Activated T-cell treated with anti-CD3 and anti-CD28 coated beads, Interleukin-2, amount 50 U/mL, for 72 hours (primary cell): ENCODE measurements at regions not wholly inside any gene's neighbourhood (a gene's known extent, or its start where the extent isn't known, plus 50 kb on each side); places are given as distances from the start of the nearest gene placed in this dataset.
"Not testable (repeated sequence)": the region's sequence is repeated elsewhere in the genome, so short reads cannot be mapped to it uniquely, and the experiment has no call there.

Experiments
- ATAC-seq, 2 donors: fragments of 150-1000 bp; cut with Tn5 transposase; replicated peaks in 1 of 2; 2 replicates each; pipeline ENCODE4 v1.10.0; 2021; ENCODE audit warnings: moderate library complexity in 2 of 2, mild to moderate bottlenecking in 1 of 2
- DNase-seq, 2 donors: peaks; one replicate each; pipeline ENCODE4 v3.0.0; 2021 to 2022; ENCODE audit warnings: mixed read lengths in 1 of 2
- H3K27ac Mint-ChIP-seq: one replicate; pipeline ENCODE4 v1.8.0; 2022; ENCODE audit warnings: mild to moderate bottlenecking, moderate library complexity, mixed read lengths
- H3K27me3 Mint-ChIP-seq: one replicate; pipeline ENCODE4 v1.8.0; 2022; ENCODE audit warnings: low read depth, mixed read lengths
- H3K36me3 Mint-ChIP-seq, 2 donors: one replicate each; pipeline ENCODE4 v1.8.0; 2022; ENCODE audit warnings: mixed read lengths in 2 of 2, mild to moderate bottlenecking in 1 of 2; ENCODE audit not compliant: insufficient read depth in 2 of 2
- H3K4me1 Mint-ChIP-seq: one replicate; pipeline ENCODE4 v1.8.0; 2022; ENCODE audit warnings: low read depth, mixed read lengths
- H3K4me3 Mint-ChIP-seq, 2 donors: one replicate each; pipeline ENCODE4 v1.8.0; 2022; ENCODE audit warnings: mild to moderate bottlenecking in 2 of 2, mixed read lengths in 2 of 2, moderate library complexity in 2 of 2
- H3K9me3 Mint-ChIP-seq, 2 donors: one replicate each; pipeline ENCODE4 v1.8.0; 2022; ENCODE audit warnings: mixed read lengths in 2 of 2

DNA sequence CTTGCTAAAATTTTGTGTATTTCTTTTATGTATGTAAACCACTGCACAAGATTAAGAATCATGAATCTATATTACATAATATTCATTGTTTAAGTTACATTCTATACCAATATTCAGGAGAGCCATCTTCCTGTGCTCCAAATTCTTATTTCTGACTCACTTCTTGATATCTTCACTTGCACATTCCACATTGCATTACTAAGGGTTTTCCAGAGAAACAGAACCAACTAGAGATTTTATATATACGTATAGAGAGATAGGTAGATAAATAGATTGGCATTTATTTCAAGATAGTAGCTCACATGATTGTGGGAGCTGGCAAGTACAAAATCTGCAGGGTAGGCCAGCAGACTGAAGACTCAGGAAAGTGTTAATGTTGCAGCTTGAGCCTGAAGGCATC lies 222.2 kb upstream of the PRSS16 start:
- ATAC-seq, result no peak
- H3K9me3 Mint-ChIP-seq, result no peaks in the 10 kb centered on the region
- peaks cover 49% of the 10 kb centered on the region for H3K27me3 Mint-ChIP-seq
- no peaks in the 10 kb centered on the region for H3K36me3 Mint-ChIP-seq
- H3K27ac Mint-ChIP-seq, result no peak overlapping the region
- no peak overlapping the region for H3K4me3 Mint-ChIP-seq
- no peak for DNase-seq
- H3K4me1 Mint-ChIP-seq, result peaks cover 4% of the 10 kb centered on the region

GRCh38 chr6:27026361-27026760 lies 221.1 kb upstream of the PRSS16 start:
- Mint-ChIP-seq H3K27me3 (peaks cover 49% of the 10 kb centered on the region), H3K36me3 (no peaks in the 10 kb centered on the region), H3K4me3 (no peak overlapping the region), H3K4me1 (no peaks in the 10 kb centered on the region), H3K27ac (no peak overlapping the region), H3K9me3 (no peaks in the 10 kb centered on the region)
- DNase-seq, result no peak
- ATAC-seq, result no peak

DNA sequence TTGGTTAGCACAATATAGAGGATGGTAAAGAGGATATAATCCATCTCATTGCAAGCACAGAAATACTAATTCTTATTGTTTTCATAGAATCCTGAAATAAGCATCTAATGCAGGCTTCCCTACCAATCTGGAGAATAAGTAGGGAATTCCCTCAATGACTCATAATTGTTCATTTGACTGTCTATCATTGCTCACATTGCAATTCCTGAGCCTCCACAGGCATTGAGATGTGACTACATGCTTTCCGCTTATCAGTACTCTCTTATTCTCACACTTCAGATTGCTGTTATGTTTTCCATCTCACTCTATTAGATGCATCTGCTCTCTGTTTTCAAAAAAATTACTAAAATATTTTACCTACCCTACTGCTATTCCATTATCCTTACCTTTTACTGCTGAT lies 216.2 kb upstream of the PRSS16 start:
- H3K9me3 Mint-ChIP-seq, result no peaks in the 10 kb centered on the region
- H3K27me3 Mint-ChIP-seq, result peaks cover 58% of the 10 kb centered on the region
- no peak for ATAC-seq
- H3K27ac Mint-ChIP-seq, result no peak overlapping the region
- DNase-seq, result no peak
- H3K4me1 Mint-ChIP-seq, result no peaks in the 10 kb centered on the region
- no peak overlapping the region for H3K4me3 Mint-ChIP-seq
- H3K36me3 Mint-ChIP-seq, result no peaks in the 10 kb centered on the region

DNA sequence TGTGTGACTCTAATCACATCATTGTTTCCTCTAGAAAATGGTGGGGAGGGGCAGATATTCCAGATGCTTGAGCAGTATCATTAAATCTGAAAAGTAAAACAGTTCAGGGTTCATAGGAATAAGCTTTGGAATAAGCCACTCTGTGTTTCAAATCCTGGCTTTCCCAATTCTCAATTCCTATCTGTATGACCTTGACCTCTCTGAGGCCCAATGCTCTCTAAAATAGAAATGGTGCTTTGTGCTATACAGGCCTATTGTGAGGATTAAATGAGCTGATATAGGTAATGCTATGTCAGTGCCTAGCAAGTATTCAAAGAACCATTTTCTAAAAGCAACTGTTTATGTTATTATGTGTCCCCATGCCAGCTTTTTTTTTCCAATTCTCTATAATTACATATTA lies 209.0 kb upstream of the PRSS16 start:
- peaks cover 69% of the 10 kb centered on the region for H3K27me3 Mint-ChIP-seq
- ATAC-seq (no peak), DNase-seq (no peak)
- H3K36me3 Mint-ChIP-seq, result no peaks in the 10 kb centered on the region
- H3K4me1 Mint-ChIP-seq, result peaks cover 4% of the 10 kb centered on the region
- H3K9me3 Mint-ChIP-seq, result no peaks in the 10 kb centered on the region
- no peak overlapping the region for H3K27ac Mint-ChIP-seq
- no peak overlapping the region for H3K4me3 Mint-ChIP-seq

DNA sequence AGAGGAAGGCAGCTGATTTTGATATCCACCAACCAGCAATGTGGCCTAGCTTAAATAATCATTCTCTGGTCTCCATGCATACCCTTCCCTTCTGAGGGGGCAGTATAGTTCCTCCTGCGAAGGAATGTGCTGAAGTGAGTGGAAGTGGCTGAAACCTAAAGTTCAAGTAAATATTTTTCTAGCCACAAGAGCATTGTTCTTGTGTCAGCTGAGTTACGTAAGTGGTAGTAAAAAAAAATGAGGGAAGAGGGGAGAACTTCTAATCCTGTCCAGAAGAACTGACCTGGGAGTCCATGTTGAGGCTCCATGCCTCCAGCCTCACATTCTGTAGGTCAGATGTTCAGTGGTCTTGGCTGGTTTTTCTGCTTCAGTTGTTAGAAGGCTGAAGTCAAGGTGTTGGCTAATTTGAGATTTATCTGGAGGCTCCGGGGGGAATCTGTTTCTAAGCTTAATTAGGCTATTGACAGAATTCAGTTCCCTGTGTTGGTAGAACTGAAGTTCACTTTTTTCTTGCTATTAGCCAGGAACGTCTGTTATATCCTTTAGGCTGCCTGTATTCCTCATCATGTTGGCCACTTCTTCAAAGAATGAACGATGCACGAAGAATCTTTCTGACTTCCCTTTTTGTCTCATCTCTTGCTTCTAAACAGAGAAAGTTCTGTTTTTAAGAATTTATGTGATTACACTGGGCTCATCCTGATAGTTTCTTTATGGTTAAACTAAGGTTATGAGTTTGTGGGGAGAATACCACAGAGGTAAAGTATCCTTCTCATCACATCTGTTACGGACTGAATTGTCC lies 207.1 kb upstream of the PRSS16 start:
- H3K9me3 Mint-ChIP-seq, result no peaks in the 10 kb centered on the region
- peaks cover 4% of the 10 kb centered on the region for H3K4me1 Mint-ChIP-seq
- H3K27me3 Mint-ChIP-seq, result peaks cover 50% of the 10 kb centered on the region
- no peak overlapping the region for H3K27ac Mint-ChIP-seq
- no peak for ATAC-seq
- H3K36me3 Mint-ChIP-seq, result no peaks in the 10 kb centered on the region
- no peak overlapping the region for H3K4me3 Mint-ChIP-seq
- DNase-seq, result no peak

DNA sequence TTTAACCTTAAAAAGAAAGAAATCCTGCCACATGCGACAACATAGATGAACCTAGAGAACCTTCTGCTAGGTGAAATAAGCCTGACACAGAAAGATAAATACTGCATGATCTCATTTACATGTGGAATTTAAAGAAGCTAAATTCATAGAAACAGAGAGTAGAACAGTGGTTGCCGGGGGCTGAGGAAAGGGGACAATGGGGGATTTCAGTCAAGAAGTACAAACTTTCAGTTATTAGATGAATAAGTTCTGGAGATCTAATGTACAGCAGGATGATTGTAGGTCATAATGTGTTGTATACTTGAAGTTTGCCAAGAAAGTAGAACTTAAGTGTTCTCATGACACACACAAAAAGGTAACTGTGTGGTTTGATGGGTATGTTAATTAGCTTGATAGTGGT lies 204.3 kb upstream of the PRSS16 start:
- DNase-seq, result no peak
- ATAC-seq, result no peak
- Mint-ChIP-seq H3K36me3 (no peaks in the 10 kb centered on the region), H3K4me1 (peaks cover 4% of the 10 kb centered on the region), H3K27me3 (peaks cover 37% of the 10 kb centered on the region), H3K4me3 (no peak overlapping the region), H3K27ac (no peak overlapping the region), H3K9me3 (no peaks in the 10 kb centered on the region)

DNA sequence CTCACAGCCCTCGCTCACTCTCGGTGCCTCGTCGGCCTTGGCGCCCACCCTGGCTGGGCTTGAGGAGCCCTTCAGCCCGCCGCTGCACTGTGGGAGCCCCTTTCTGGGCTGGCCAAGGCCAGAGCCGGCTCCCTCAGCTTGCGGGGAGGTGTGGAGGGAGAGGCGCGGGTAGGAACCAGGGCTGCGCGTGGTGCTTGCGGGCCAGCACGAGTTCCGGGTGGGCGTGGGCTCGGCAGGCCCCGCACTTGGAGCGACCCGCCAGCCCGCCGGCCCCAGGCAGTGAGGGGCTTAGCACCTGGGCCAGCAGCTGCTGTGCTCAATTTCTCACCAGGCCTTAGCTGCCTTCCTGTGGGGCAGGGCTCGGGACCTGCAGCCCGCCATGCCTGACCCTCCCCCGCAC lies 202.4 kb upstream of the PRSS16 start:
- H3K36me3 Mint-ChIP-seq, ATAC-seq, H3K4me3 Mint-ChIP-seq: not testable (repeated sequence)

GRCh38 chr6:27047725-27048124 lies 199.8 kb upstream of the PRSS16 start:
- DNase-seq, H3K4me1 Mint-ChIP-seq, H3K4me3 Mint-ChIP-seq, H3K9me3 Mint-ChIP-seq, ATAC-seq, H3K27ac Mint-ChIP-seq, H3K36me3 Mint-ChIP-seq: not testable (repeated sequence)
- peaks cover 18% of the 10 kb centered on the region for H3K27me3 Mint-ChIP-seq

More for the DNA sequence above, 202.4 kb upstream of the PRSS16 start:
- H3K9me3 Mint-ChIP-seq, DNase-seq, H3K4me1 Mint-ChIP-seq, H3K27ac Mint-ChIP-seq: not testable (repeated sequence)
- H3K27me3 Mint-ChIP-seq, result peaks cover 26% of the 10 kb centered on the region

GRCh38 chr6:27049863-27050781 lies 197.4 kb upstream of the PRSS16 start:
- no peak overlapping the region for H3K4me3 Mint-ChIP-seq
- DNase-seq (no peak), ATAC-seq (no peak)
- H3K27me3 Mint-ChIP-seq, result peaks cover 11% of the 10 kb centered on the region
- H3K9me3 Mint-ChIP-seq, result no peaks in the 10 kb centered on the region
- H3K4me1 Mint-ChIP-seq, result no peaks in the 10 kb centered on the region
- H3K36me3 Mint-ChIP-seq, result no peaks in the 10 kb centered on the region
- no peak overlapping the region for H3K27ac Mint-ChIP-seq

DNA sequence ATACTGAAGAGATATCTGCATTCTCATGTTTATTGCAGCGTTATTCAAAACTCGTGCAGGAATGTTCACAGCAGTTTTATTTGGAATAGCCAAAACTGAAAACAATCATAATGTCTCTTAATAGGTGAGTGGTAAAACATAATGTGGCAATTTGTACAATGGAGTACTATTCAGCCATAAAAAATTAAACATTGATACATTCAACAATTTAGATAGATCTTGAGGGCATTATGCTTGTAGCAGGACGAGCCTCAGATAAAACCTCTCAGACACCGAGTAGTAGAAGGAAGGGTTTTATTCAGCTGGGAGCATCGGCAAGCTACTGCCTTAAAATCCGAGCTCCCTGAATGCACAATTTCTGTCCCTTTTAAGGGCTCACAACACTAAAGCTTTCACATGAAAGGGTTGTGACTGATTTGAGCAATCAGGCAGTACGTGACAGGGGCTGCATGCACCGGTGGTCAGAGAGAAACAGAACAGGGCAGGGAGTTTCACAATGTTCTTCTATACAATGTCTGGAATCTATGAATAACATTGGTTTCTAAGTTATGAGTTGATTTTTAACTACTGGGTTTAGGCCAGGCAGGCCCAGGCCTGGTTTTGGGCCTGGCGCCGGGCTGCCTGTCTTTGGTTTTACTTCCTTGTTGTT lies 195.3 kb upstream of the PRSS16 start:
- not testable (repeated sequence) for H3K9me3 Mint-ChIP-seq, DNase-seq, H3K4me3 Mint-ChIP-seq, ATAC-seq, H3K27ac Mint-ChIP-seq, H3K36me3 Mint-ChIP-seq, H3K4me1 Mint-ChIP-seq
- peaks cover 26% of the 10 kb centered on the region for H3K27me3 Mint-ChIP-seq

GRCh38 chr6:27052731-27053082 lies 194.8 kb upstream of the PRSS16 start:
- H3K4me1 Mint-ChIP-seq, result no peaks in the 10 kb centered on the region
- no peak for DNase-seq
- peaks cover 26% of the 10 kb centered on the region for H3K27me3 Mint-ChIP-seq
- no peak for ATAC-seq
- no peaks in the 10 kb centered on the region for H3K9me3 Mint-ChIP-seq
- no peaks in the 10 kb centered on the region for H3K36me3 Mint-ChIP-seq
- H3K4me3 Mint-ChIP-seq, result no peak overlapping the region
- no peak overlapping the region for H3K27ac Mint-ChIP-seq

DNA sequence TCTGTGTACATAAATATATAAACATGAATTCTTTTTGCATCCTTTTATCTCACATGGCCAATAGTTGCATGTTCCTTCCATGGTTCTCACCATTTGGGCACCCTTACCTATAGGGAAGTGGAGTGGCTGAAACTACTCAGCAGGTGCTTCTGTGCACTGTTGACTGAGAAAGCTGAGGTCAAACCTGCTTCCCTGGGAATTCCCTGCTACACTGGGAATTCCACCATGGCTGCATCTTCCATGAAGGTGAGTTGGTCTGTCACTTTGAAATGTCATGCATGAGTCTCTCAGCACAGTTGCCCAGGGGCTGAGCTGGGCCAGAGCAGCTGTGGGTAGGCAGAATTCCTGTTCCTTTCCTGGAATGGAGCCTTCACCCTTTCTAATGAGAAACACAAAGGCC lies 193.8 kb upstream of the PRSS16 start:
- Mint-ChIP-seq H3K4me3 (no peak overlapping the region), H3K36me3 (no peaks in the 10 kb centered on the region), H3K9me3 (no peaks in the 10 kb centered on the region), H3K27me3 (peaks cover 26% of the 10 kb centered on the region), H3K27ac (no peak overlapping the region), H3K4me1 (no peaks in the 10 kb centered on the region)
- DNase-seq (no peak), ATAC-seq (no peak)

GRCh38 chr6:27056615-27057014 lies 190.9 kb upstream of the PRSS16 start:
- Mint-ChIP-seq H3K4me1 (no peaks in the 10 kb centered on the region), H3K27me3 (peaks cover 21% of the 10 kb centered on the region), H3K9me3 (no peaks in the 10 kb centered on the region), H3K27ac (no peak overlapping the region), H3K4me3 (no peak overlapping the region), H3K36me3 (no peaks in the 10 kb centered on the region)
- ATAC-seq, result no peak
- no peak for DNase-seq
